SK-N-SH treated with all-trans-retinoic acid at 6 μM for 48 hours (cell line): ENCODE measurements at regions not wholly inside any gene's neighbourhood (a gene's known extent, or its start where the extent isn't known, plus 50 kb on each side); places are given as distances from the start of the nearest gene placed in this dataset.

Experiments
- ARNTL ChIP-seq: fragments of 450-650 bp; formaldehyde crosslinking; IDR thresholded peaks from 2 replicates; pipeline ENCODE4 v1.5.0; 2020; ENCODE audit warnings: low read depth, mild to moderate bottlenecking, moderate library complexity, borderline replicate concordance
- PPARA ChIP-seq: fragments of 250-450 bp; sonication (Bioruptor Pico); IDR thresholded peaks from 2 replicates; pipeline ENCODE4 v1.5.0; 2020; ENCODE audit warnings: mild to moderate bottlenecking, borderline replicate concordance
- ZFP30 ChIP-seq: fragments of 450-650 bp; formaldehyde crosslinking; IDR thresholded peaks from 2 replicates; pipeline ENCODE4 v1.5.0; 2022; ENCODE audit warnings: mild to moderate bottlenecking, moderate library complexity
- ZNF70 ChIP-seq: fragments of 450-650 bp; formaldehyde crosslinking; IDR thresholded peaks from 2 replicates; pipeline ENCODE4 v1.5.0; 2020; ENCODE audit warnings: mild to moderate bottlenecking, moderate library complexity

DNA sequence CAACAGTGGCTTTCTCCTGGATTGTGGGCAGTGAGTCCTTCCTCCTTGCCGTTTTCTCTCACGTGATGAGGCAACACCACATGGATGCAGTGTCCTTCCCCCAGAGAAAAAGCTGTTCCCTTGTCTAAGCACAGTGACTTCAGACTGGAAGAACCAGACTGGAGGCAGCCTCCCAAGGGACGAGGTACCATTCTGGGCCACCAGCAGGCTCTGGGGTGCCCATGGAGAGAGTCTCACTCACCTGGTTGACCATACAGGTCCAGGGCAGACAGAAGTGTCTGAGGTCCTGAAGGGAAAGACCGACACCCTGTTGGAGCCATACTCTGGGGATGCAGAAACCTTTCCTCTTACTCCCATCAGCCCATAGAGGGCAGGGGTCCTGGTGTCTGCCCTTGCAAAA lies 69.2 kb upstream of the DOCK1 start:
- no peak for TF ChIP-seq ZFP30
- no peak for TF ChIP-seq PPARA (CRISPR knock-in tag)
- TF ChIP-seq ZNF70: no peak
- TF ChIP-seq ARNTL: no peak
